ENCODE measurements at regions not wholly inside any gene's neighbourhood (a gene's known extent, or its start where the extent isn't known, plus 50 kb on each side); places are given as distances from the start of the nearest gene placed in this dataset.

GRCh38 chr19:30227012-30227621 is 145.1 kb upstream of the ZNF536 start:
- Histone ChIP-seq H3K27me3 (peaks cover 26% of the 10 kb centered on the region), H3K4me3 (peak overlapping the region; percentile 67 to 75), H3K36me3 (no peaks in the 10 kb centered on the region), H3K4me1 (peaks cover 11 to 20% of the 10 kb centered on the region in 2 donors), H3K9me3 (no peaks in the 10 kb centered on the region), H3K27ac (no peak overlapping the region)
- intact Hi-C loops (cut with DNase I): loop anchor here (10.0 kb wide), 1 partner anchor 418 kb away; no protein-coding TSS in a partner anchor
- no peak for TF ChIP-seq CTCF (IDR thresholded peaks at IDR 0.05)
- no peak for DNase-seq (ENCODE audit: low spot score in 2 of 2)

- DNase-seq (ENCODE audit: low spot score in 2 of 2): no peak
- peak in 2 of 3 experiments; percentile 8 to 43 for TF ChIP-seq CTCF (IDR thresholded peaks at IDR 0.05)
- Histone ChIP-seq H3K9me3 (no peaks in the 10 kb centered on the region), H3K4me3 (peak overlapping the region; percentile 67 to 75), H3K27me3 (peaks cover 22% of the 10 kb centered on the region), H3K27ac (no peak overlapping the region), H3K4me1 (peaks cover 11 to 20% of the 10 kb centered on the region in 2 donors), H3K36me3 (no peaks in the 10 kb centered on the region)
- intact Hi-C loops (cut with DNase I): loop anchor here (10.0 kb wide), 1 partner anchor 417 kb away; no protein-coding TSS in a partner anchor
Observed at GRCh38 chr19:30227661-30228112, 144.5 kb upstream of the ZNF536 start.

- peaks cover 11 to 20% of the 10 kb centered on the region in 2 donors for H3K4me1 ChIP-seq
- intact Hi-C loops (cut with DNase I): loop anchor here (10.0 kb wide), 1 partner anchor 417 kb away; no protein-coding TSS in a partner anchor
- no peak for DNase-seq (ENCODE audit: low spot score in 2 of 2)
- H3K27me3 ChIP-seq: peaks cover 20% of the 10 kb centered on the region
- no peaks in the 10 kb centered on the region for H3K9me3 ChIP-seq
- TF ChIP-seq CTCF (IDR thresholded peaks at IDR 0.05): no peak
- H3K27ac ChIP-seq: no peak overlapping the region
- peak overlapping the region; percentile 67 to 75 for H3K4me3 ChIP-seq
- no peaks in the 10 kb centered on the region for H3K36me3 ChIP-seq
Observed at GRCh38 chr19:30228113-30228834, 143.9 kb upstream of the ZNF536 start.

GRCh38 chr19:30228835-30229524 is 143.2 kb upstream of the ZNF536 start:
- no peak overlapping the region for H3K27ac ChIP-seq
- no peak for TF ChIP-seq CTCF (IDR thresholded peaks at IDR 0.05)
- intact Hi-C loops (cut with DNase I): loop anchor here (10.0 kb wide), 1 partner anchor 416 kb away; no protein-coding TSS in a partner anchor
- peaks cover 11 to 20% of the 10 kb centered on the region in 2 donors for H3K4me1 ChIP-seq
- no peak for DNase-seq (ENCODE audit: low spot score in 2 of 2)
- no peaks in the 10 kb centered on the region for H3K9me3 ChIP-seq
- no peaks in the 10 kb centered on the region for H3K36me3 ChIP-seq
- peaks cover 20% of the 10 kb centered on the region for H3K27me3 ChIP-seq
- H3K4me3 ChIP-seq: peak overlapping the region; percentile 67 to 75

- no peaks in the 10 kb centered on the region for H3K36me3 ChIP-seq
- peaks cover 18% of the 10 kb centered on the region for H3K27me3 ChIP-seq
- H3K4me1 ChIP-seq: peaks cover 11 to 20% of the 10 kb centered on the region in 2 donors
- DNase-seq (ENCODE audit: low spot score in 2 of 2): no peak
- no peaks in the 10 kb centered on the region for H3K9me3 ChIP-seq
- TF ChIP-seq CTCF (IDR thresholded peaks at IDR 0.05): no peak
- H3K4me3 ChIP-seq: no peak overlapping the region
- H3K27ac ChIP-seq: no peak overlapping the region
- intact Hi-C loops (cut with DNase I): loop anchor here (10.0 kb wide), 1 partner anchor 415 kb away; no protein-coding TSS in a partner anchor
Observed at GRCh38 chr19:30229525-30230174, 142.5 kb upstream of the ZNF536 start.
